ENCODE measurements at regions not wholly inside any gene's neighbourhood (a gene's known extent, or its start where the extent isn't known, plus 50 kb on each side); places are given as distances from the start of the nearest gene placed in this dataset.
"Not testable (repeated sequence)": the region's sequence is repeated elsewhere in the genome, so short reads cannot be mapped to it uniquely, and the experiment has no call there.

DNA sequence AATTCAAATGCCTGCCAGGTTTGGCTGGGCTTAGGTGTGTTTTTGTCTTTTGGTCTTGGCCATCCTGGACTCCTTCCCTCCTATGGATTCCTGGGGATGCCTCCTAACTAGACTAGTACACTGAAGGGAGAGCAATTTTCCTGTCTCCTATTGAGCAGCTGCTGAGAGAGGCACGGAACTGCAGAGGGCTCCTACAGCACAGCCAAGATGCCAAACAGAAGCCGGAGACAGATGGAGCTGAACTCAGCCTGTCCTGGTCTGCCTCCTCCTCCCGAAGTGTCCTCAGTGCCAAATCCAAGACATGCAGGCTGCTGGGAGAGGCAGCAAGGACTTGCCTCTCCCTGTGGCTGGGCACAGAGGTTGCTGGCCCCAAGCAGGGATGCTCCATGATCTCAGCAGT lies 256.6 kb upstream of the PROK2 start:
- Histone ChIP-seq H3K27me3 (ENCODE audit: control insufficient read depth, insufficient read depth, low read length, poor library complexity, severe bottlenecking) (no peaks in the 10 kb centered on the region), H3K4me3 (ENCODE audit: insufficient read depth, low read depth, low read length) (no peak overlapping the region), H3K27ac (ENCODE audit: insufficient read depth, low read depth, low read length, poor library complexity, severe bottlenecking) (no peak overlapping the region), H3K9me3 (ENCODE audit: control insufficient read depth, low read length) (no peaks in the 10 kb centered on the region), H3K36me3 (ENCODE audit: control insufficient read depth, insufficient read depth, low read length) (no peaks in the 10 kb centered on the region), H3K4me1 (ENCODE audit: control insufficient read depth, insufficient read depth, low read length) (peaks cover 4% of the 10 kb centered on the region)
- 83 to 85% methylated on average over 3 of the region's 3 CpGs for WGBS, 2 experiments

DNA sequence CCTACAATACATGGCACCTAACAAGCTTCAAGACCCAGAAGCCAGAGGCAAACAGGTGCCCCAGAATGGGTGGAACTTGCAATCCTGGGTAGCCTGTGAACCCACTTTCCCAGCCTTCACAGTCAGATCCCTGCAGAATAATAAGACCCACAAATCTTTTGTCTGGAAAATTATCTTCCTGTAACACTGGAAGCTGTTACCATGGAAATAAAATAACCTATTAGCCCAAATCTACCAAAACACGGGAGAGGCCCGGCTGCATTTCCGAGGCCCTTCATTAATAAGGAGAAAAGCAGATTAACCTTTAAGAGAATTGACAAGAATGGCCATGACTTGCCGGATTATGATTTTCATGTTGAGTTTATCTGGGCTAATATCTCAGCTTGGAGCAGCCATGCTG lies 256.1 kb upstream of the PROK2 start:
- H3K36me3 ChIP-seq (ENCODE audit: control insufficient read depth, insufficient read depth, low read length) = no peaks in the 10 kb centered on the region
- H3K27me3 ChIP-seq (ENCODE audit: control insufficient read depth, insufficient read depth, low read length, poor library complexity, severe bottlenecking) = no peaks in the 10 kb centered on the region
- 93 to 96% methylated on average over 4 of the region's 4 CpGs for WGBS, 2 experiments
- peaks cover 4% of the 10 kb centered on the region for H3K4me1 ChIP-seq (ENCODE audit: control insufficient read depth, insufficient read depth, low read length)
- no peak overlapping the region for H3K4me3 ChIP-seq (ENCODE audit: insufficient read depth, low read depth, low read length)
- H3K27ac ChIP-seq (ENCODE audit: insufficient read depth, low read depth, low read length, poor library complexity, severe bottlenecking) = no peak overlapping the region
- H3K9me3 ChIP-seq (ENCODE audit: control insufficient read depth, low read length) = no peaks in the 10 kb centered on the region

GRCh38 chr3:72039677-72040076 lies 254.7 kb upstream of the PROK2 start:
- H3K27me3 ChIP-seq (ENCODE audit: control insufficient read depth, insufficient read depth, low read length, poor library complexity, severe bottlenecking) = no peaks in the 10 kb centered on the region
- H3K4me1 ChIP-seq (ENCODE audit: control insufficient read depth, insufficient read depth, low read length) = peaks cover 4% of the 10 kb centered on the region
- no peaks in the 10 kb centered on the region for H3K9me3 ChIP-seq (ENCODE audit: control insufficient read depth, low read length)
- H3K27ac ChIP-seq (ENCODE audit: insufficient read depth, low read depth, low read length, poor library complexity, severe bottlenecking) = no peak overlapping the region
- no peaks in the 10 kb centered on the region for H3K36me3 ChIP-seq (ENCODE audit: control insufficient read depth, insufficient read depth, low read length)
- 81 to 83% methylated on average over 6 of the region's 6 CpGs for WGBS, 2 experiments
- no peak overlapping the region for H3K4me3 ChIP-seq (ENCODE audit: insufficient read depth, low read depth, low read length)

DNA sequence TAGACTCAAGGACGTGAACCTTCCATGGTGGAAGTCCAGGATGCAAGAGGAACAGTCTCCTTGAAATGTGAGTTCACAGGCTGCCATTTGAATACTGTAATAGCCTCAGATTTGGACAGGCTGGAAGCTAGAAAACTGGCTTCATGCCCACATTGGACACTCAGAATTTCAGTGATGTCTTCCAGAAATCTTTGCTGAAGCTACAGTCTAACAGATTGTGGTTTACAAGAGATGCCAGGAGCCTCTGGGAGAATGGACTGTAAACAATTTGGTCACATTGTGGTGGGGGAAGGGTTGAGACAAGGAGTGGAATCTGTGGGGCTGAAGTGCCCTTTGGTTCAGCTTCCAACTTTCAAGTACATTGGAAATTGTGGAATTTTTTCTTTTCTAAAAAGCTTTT lies 252.0 kb upstream of the PROK2 start:
- Histone ChIP-seq H3K9me3 (ENCODE audit: control insufficient read depth, low read length) (no peaks in the 10 kb centered on the region), H3K4me3 (ENCODE audit: insufficient read depth, low read depth, low read length) (no peak overlapping the region), H3K27me3 (ENCODE audit: control insufficient read depth, insufficient read depth, low read length, poor library complexity, severe bottlenecking) (no peaks in the 10 kb centered on the region), H3K36me3 (ENCODE audit: control insufficient read depth, insufficient read depth, low read length) (no peaks in the 10 kb centered on the region), H3K27ac (ENCODE audit: insufficient read depth, low read depth, low read length, poor library complexity, severe bottlenecking) (no peak overlapping the region), H3K4me1 (ENCODE audit: control insufficient read depth, insufficient read depth, low read length) (no peaks in the 10 kb centered on the region)
- 87 to 92% methylated on average over 1 of the region's 1 CpG for WGBS, 2 experiments

DNA sequence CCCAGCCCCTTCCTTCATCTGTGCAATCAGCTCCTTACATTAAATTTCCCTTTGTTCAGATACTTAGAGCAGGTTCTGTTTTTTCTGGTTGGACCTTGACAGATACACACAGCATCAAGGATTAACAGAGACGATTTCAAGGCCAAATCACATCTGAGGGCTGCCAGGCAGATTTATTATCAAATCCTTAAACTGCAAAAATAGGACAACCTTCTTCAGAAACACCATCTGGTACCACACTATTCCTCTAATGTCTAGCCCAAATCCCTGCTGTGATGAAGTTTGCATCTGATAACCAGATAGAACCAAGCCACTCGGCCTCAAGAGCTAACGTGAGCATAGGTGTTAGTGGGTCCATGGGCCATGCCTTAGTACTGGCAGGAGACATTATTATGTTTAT lies 250.7 kb upstream of the PROK2 start:
- H3K4me1 ChIP-seq (ENCODE audit: control insufficient read depth, insufficient read depth, low read length) = no peaks in the 10 kb centered on the region
- H3K27ac ChIP-seq (ENCODE audit: insufficient read depth, low read depth, low read length, poor library complexity, severe bottlenecking) = no peak overlapping the region
- H3K4me3 ChIP-seq (ENCODE audit: insufficient read depth, low read depth, low read length) = no peak overlapping the region
- 93 to 100% methylated on average over 3 of the region's 3 CpGs for WGBS, 2 experiments
- H3K36me3 ChIP-seq (ENCODE audit: control insufficient read depth, insufficient read depth, low read length) = no peaks in the 10 kb centered on the region
- no peaks in the 10 kb centered on the region for H3K9me3 ChIP-seq (ENCODE audit: control insufficient read depth, low read length)
- no peaks in the 10 kb centered on the region for H3K27me3 ChIP-seq (ENCODE audit: control insufficient read depth, insufficient read depth, low read length, poor library complexity, severe bottlenecking)

DNA sequence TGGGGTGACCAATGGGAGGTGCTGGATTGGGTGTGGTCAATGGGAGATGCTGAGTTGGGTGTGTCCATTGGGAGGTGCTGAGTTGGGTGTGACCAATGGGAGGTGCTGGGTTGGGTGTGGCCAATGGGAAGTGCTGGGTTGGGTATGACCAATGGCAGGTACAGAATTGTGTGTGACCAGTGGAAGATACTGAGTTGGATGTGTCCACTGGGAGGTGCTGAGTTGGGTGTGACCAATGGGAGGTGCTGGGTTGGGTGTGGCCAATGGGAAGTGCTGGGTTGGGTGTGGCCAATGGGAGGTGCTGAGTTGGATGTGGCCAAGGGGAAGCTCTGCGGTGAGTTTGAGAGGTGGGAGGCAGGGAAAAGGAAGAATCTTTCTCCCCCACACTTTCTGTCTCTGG lies 250.0 kb upstream of the PROK2 start:
- Histone ChIP-seq H3K4me3 (ENCODE audit: insufficient read depth, low read depth, low read length) (no peak overlapping the region), H3K4me1 (ENCODE audit: control insufficient read depth, insufficient read depth, low read length) (no peaks in the 10 kb centered on the region), H3K9me3 (ENCODE audit: control insufficient read depth, low read length) (no peaks in the 10 kb centered on the region), H3K27me3 (ENCODE audit: control insufficient read depth, insufficient read depth, low read length, poor library complexity, severe bottlenecking) (no peaks in the 10 kb centered on the region), H3K27ac (ENCODE audit: insufficient read depth, low read depth, low read length, poor library complexity, severe bottlenecking) (no peak overlapping the region), H3K36me3 (ENCODE audit: control insufficient read depth, insufficient read depth, low read length) (no peaks in the 10 kb centered on the region)
- WGBS, 2 experiments = 100% methylated on average over 1 of the region's 1 CpG

- Histone ChIP-seq H3K9me3 (ENCODE audit: control insufficient read depth, low read length) (no peaks in the 10 kb centered on the region), H3K4me1 (ENCODE audit: control insufficient read depth, insufficient read depth, low read length) (peaks cover 5% of the 10 kb centered on the region)
- 90 to 93% methylated on average over 6 of the region's 6 CpGs for WGBS, 2 experiments
Observed at GRCh38 chr3:72033666-72034428, 248.9 kb upstream of the PROK2 start.

DNA sequence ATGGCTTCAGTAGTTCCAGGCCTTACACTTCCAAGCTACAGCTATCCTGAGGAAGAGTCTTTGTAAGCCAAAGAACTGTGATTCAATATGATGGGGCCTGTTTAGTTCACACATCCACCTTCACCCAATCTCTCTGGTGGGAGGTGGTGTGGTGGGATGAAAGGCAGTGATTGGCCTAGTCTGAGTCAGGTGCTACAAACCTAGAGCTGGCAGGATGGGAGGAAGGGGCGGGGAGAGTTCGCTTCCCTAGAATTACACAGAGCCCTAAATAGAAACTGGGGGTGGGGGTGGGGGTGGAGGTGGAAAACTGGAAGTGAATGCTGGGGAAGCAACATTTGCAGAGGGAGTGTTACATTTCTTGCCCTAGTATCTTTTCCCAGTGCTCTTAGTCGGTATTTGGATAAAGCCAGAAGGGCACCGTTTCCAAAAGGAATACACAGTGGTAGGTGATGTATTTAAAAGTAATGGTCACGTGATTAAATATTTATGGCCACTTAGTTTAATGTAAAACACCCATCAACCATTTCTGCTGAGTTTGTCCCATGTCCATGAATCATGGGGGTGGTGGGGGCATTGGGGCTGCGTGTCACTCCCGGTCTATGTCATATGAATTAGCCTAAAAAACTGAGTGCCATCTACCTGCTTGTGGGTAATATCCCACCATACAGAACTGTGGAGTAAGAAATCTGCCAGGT lies 247.6 kb upstream of the PROK2 start:
- WGBS, 2 experiments = 91 to 94% methylated on average over 6 to 7 of the region's 7 CpGs
- Histone ChIP-seq H3K27me3 (ENCODE audit: control insufficient read depth, insufficient read depth, low read length, poor library complexity, severe bottlenecking) (no peaks in the 10 kb centered on the region), H3K4me1 (ENCODE audit: control insufficient read depth, insufficient read depth, low read length) (peaks cover 6% of the 10 kb centered on the region), H3K27ac (ENCODE audit: insufficient read depth, low read depth, low read length, poor library complexity, severe bottlenecking) (no peak overlapping the region), H3K36me3 (ENCODE audit: control insufficient read depth, insufficient read depth, low read length) (no peaks in the 10 kb centered on the region), H3K9me3 (ENCODE audit: control insufficient read depth, low read length) (no peaks in the 10 kb centered on the region), H3K4me3 (ENCODE audit: insufficient read depth, low read depth, low read length) (no peak overlapping the region)

More at GRCh38 chr3:72033666-72034428, 248.9 kb upstream of the PROK2 start:
- no peaks in the 10 kb centered on the region for H3K27me3 ChIP-seq (ENCODE audit: control insufficient read depth, insufficient read depth, low read length, poor library complexity, severe bottlenecking)
- no peaks in the 10 kb centered on the region for H3K36me3 ChIP-seq (ENCODE audit: control insufficient read depth, insufficient read depth, low read length)
- no peak overlapping the region for H3K27ac ChIP-seq (ENCODE audit: insufficient read depth, low read depth, low read length, poor library complexity, severe bottlenecking)
- H3K4me3 ChIP-seq (ENCODE audit: insufficient read depth, low read depth, low read length) = no peak overlapping the region

GRCh38 chr3:72031581-72031980 lies 246.6 kb upstream of the PROK2 start:
- WGBS, 2 experiments = 81 to 86% methylated on average over 3 of the region's 3 CpGs
- H3K9me3 ChIP-seq (ENCODE audit: control insufficient read depth, low read length) = no peaks in the 10 kb centered on the region
- H3K36me3 ChIP-seq (ENCODE audit: control insufficient read depth, insufficient read depth, low read length) = no peaks in the 10 kb centered on the region
- no peak overlapping the region for H3K27ac ChIP-seq (ENCODE audit: insufficient read depth, low read depth, low read length, poor library complexity, severe bottlenecking)
- no peaks in the 10 kb centered on the region for H3K27me3 ChIP-seq (ENCODE audit: control insufficient read depth, insufficient read depth, low read length, poor library complexity, severe bottlenecking)
- no peak overlapping the region for H3K4me3 ChIP-seq (ENCODE audit: insufficient read depth, low read depth, low read length)
- peaks cover 6% of the 10 kb centered on the region for H3K4me1 ChIP-seq (ENCODE audit: control insufficient read depth, insufficient read depth, low read length)

GRCh38 chr3:72030296-72030695 lies 245.3 kb upstream of the PROK2 start:
- 86 to 88% methylated on average over 6 of the region's 7 CpGs for WGBS, 2 experiments

More at GRCh38 chr3:72030296-72030695, 245.3 kb upstream of the PROK2 start:
- H3K27ac ChIP-seq (ENCODE audit: insufficient read depth, low read depth, low read length, poor library complexity, severe bottlenecking); H3K27me3 ChIP-seq (ENCODE audit: control insufficient read depth, insufficient read depth, low read length, poor library complexity, severe bottlenecking); H3K36me3 ChIP-seq (ENCODE audit: control insufficient read depth, insufficient read depth, low read length); H3K4me3 ChIP-seq (ENCODE audit: insufficient read depth, low read depth, low read length); H3K9me3 ChIP-seq (ENCODE audit: control insufficient read depth, low read length); H3K4me1 ChIP-seq (ENCODE audit: control insufficient read depth, insufficient read depth, low read length): not testable (repeated sequence)
